SK-N-SH (cell line): ENCODE measurements at regions not wholly inside any gene's neighbourhood (a gene's known extent, or its start where the extent isn't known, plus 50 kb on each side); places are given as distances from the start of the nearest gene placed in this dataset.

ENCODE experiments used
- EP300 ChIP-seq, 2 experiments: IDR thresholded peaks; 2 replicates each; pipeline versions ENCODE4 v1.4.0 to v1.6.1; 2012; ENCODE audit warnings: borderline replicate concordance in 1 of 2, low read depth in 1 of 2, low read length in 1 of 2
- EZH2phosphoT487 ChIP-seq: fragments of 200-600 bp; sonication (generic); IDR thresholded peaks from 2 replicates; pipeline ENCODE4 v1.6.1; 2017; ENCODE audit warnings: low read depth, mixed run types, mild to moderate bottlenecking, antibody characterized with exemption, moderate library complexity, borderline replicate concordance
- GABPA ChIP-seq: IDR thresholded peaks from 2 replicates; pipeline ENCODE4 v1.4.0; 2012; ENCODE audit warnings: low read depth, mild to moderate bottlenecking
- MAX ChIP-seq: IDR thresholded peaks from 2 replicates; pipeline ENCODE4 v1.4.0; 2012; ENCODE audit warnings: low read depth
- MXI1 ChIP-seq: IDR thresholded peaks from 2 replicates; pipeline ENCODE4 v1.6.1; 2012; ENCODE audit warnings: mild to moderate bottlenecking, low read depth, low read length, improper control_type of control experiment
- POLR2AphosphoS5 ChIP-seq: IDR thresholded peaks from 2 replicates; pipeline ENCODE4 v1.6.1; 2012; ENCODE audit warnings: low read depth, low read length
- RAD21 ChIP-seq: IDR thresholded peaks from 2 replicates; pipeline ENCODE4 v1.6.1; 2012; ENCODE audit warnings: mild to moderate bottlenecking, low read length
- TAF1 ChIP-seq: IDR thresholded peaks from 2 replicates; pipeline ENCODE4 v1.6.1; 2012; ENCODE audit warnings: low read depth, mild to moderate bottlenecking, low read length, moderate library complexity, borderline replicate concordance
- TEAD4 ChIP-seq: IDR thresholded peaks from 2 replicates; pipeline ENCODE4 v1.4.0; 2012; ENCODE audit warnings: mild to moderate bottlenecking, borderline replicate concordance; ENCODE audit not compliant: insufficient read depth
- USF1 ChIP-seq: IDR thresholded peaks from 2 replicates; pipeline ENCODE4 v1.4.0; 2012; ENCODE audit warnings: low read depth, borderline replicate concordance
- YY1 ChIP-seq: IDR thresholded peaks from 2 replicates; pipeline ENCODE4 v1.4.0; 2012; ENCODE audit warnings: low read depth, mild to moderate bottlenecking
- TF ChIP-seq, protein P1 (sequence below): fragments of 200-600 bp; sonication (generic); IDR thresholded peaks from 2 replicates; pipeline ENCODE4 v1.6.1; 2017; ENCODE audit warnings: antibody characterized with exemption, mild to moderate bottlenecking, moderate library complexity
- TF ChIP-seq, protein P2 (sequence below): IDR thresholded peaks from 2 replicates; pipeline ENCODE4 v1.4.0; 2012; ENCODE audit warnings: low read depth, borderline replicate concordance

- TF ChIP-seq POLR2AphosphoS5, result no peak
- TF ChIP-seq, protein P1, sequence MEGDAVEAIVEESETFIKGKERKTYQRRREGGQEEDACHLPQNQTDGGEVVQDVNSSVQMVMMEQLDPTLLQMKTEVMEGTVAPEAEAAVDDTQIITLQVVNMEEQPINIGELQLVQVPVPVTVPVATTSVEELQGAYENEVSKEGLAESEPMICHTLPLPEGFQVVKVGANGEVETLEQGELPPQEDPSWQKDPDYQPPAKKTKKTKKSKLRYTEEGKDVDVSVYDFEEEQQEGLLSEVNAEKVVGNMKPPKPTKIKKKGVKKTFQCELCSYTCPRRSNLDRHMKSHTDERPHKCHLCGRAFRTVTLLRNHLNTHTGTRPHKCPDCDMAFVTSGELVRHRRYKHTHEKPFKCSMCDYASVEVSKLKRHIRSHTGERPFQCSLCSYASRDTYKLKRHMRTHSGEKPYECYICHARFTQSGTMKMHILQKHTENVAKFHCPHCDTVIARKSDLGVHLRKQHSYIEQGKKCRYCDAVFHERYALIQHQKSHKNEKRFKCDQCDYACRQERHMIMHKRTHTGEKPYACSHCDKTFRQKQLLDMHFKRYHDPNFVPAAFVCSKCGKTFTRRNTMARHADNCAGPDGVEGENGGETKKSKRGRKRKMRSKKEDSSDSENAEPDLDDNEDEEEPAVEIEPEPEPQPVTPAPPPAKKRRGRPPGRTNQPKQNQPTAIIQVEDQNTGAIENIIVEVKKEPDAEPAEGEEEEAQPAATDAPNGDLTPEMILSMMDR, result no peak
- no peak for TF ChIP-seq TAF1
- no peak for TF ChIP-seq MXI1
- TF ChIP-seq USF1, result no peak
- no peak for TF ChIP-seq MAX
- TF ChIP-seq EP300 (IDR thresholded peaks at IDR 0.05; ENCODE audit: borderline replicate concordance in 1 of 2, low read depth in 1 of 2, low read length in 1 of 2), result no peak
- TF ChIP-seq TEAD4, result no peak
- no peak for TF ChIP-seq EZH2phosphoT487
- no peak for TF ChIP-seq GABPA
- TF ChIP-seq, protein P2, sequence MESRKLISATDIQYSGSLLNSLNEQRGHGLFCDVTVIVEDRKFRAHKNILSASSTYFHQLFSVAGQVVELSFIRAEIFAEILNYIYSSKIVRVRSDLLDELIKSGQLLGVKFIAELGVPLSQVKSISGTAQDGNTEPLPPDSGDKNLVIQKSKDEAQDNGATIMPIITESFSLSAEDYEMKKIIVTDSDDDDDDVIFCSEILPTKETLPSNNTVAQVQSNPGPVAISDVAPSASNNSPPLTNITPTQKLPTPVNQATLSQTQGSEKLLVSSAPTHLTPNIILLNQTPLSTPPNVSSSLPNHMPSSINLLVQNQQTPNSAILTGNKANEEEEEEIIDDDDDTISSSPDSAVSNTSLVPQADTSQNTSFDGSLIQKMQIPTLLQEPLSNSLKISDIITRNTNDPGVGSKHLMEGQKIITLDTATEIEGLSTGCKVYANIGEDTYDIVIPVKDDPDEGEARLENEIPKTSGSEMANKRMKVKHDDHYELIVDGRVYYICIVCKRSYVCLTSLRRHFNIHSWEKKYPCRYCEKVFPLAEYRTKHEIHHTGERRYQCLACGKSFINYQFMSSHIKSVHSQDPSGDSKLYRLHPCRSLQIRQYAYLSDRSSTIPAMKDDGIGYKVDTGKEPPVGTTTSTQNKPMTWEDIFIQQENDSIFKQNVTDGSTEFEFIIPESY, result no peak
- no peak for TF ChIP-seq YY1
- TF ChIP-seq RAD21, result no peak
These were observed 417.2 kb upstream of the C16orf82 start for GRCh38 chr16:26649381-26650045.
